Putamen (tissue), 1 donor: ENCODE measurements at regions not wholly inside any gene's neighbourhood (a gene's known extent, or its start where the extent isn't known, plus 50 kb on each side); places are given as distances from the start of the nearest gene placed in this dataset.
"Not testable (repeated sequence)": the region's sequence is repeated elsewhere in the genome, so short reads cannot be mapped to it uniquely, and the experiment has no call there.

ENCODE experiments used
- DNase-seq: peaks from one replicate; pipeline ENCODE4 v3.0.0-alpha.2; 2016; ENCODE audit warnings: low spot score

DNA sequence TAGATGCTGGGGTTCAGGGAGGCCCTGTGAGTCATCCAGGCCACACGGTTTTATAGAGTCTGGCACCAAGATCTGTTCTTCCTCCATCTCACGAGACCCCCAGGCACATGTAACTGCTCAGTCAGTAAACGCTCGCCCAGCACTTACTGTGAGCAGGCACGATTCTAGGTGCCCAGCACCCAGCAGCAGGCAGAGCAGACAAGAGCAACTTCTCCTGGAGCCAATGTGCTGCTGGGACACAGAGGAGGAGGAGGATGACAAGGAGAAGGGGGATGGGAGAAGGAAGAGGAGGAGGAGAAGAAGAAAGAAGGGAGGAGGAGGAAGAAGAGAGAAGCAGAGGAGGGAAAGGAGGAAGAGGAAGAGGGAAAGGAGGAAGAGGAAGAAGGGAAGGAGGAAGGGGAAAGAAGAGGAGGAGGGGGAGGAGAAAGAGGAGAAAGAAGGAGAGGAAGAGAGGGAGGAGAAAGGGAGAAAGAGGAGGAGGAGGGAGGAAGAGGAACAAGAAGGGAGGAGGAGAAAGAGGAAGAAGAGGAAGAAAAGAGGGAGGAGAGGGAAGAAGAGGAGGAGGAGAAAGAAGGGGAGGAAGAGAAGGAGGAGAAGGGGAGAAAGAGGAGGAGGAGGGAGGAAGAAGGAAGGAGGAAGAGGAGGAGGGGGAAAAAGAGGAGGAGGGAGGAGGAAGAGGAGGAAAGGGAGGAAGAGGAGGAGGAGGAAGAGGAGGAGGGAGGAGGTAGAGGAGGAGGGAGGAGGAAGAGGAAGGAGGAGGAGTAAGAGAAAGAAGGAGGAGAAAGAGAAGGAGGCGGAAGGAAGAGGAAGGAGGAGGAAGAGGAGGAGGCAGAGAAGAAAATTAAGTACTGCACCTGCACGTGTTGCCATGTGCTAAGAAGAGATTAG, 77.6 kb upstream of the RTL6 start:
- no peak for DNase-seq

DNA sequence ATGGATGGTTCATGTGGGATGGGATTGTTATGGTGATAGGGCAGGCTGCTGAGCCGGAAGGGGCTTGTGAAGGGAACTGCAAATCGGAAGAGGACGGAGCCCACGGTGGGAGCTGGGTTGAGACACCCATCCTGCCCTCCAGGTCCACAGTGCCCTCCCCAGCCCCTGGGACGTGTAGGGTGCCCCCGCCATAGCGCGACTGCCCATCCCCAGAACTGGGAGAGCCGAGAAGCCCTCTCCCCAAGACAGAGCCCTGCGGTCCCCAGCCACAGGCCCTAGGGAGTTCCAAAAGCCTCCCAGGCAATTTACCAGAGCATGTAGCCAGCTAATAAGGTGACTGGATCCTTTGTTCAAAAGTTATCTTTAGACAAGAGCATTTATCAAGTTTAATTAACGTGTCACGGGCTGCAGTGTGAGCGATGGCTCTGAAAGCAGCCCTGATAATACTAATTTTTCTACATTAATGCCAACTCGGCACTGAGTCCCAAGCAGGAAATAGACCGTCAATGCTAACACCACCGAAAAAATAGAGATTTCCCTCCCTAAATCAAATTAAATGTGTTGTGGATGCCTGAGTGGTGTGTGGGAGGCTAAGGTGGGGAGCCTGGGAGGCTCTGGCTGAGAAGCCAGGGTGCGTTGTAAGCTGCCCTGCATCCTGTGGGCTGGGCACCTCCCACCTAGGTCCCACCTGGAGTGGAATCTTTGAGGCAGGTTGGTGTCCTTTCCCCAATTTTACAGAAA, 76.8 kb upstream of the RTL6 start:
- DNase-seq: no peak

DNA sequence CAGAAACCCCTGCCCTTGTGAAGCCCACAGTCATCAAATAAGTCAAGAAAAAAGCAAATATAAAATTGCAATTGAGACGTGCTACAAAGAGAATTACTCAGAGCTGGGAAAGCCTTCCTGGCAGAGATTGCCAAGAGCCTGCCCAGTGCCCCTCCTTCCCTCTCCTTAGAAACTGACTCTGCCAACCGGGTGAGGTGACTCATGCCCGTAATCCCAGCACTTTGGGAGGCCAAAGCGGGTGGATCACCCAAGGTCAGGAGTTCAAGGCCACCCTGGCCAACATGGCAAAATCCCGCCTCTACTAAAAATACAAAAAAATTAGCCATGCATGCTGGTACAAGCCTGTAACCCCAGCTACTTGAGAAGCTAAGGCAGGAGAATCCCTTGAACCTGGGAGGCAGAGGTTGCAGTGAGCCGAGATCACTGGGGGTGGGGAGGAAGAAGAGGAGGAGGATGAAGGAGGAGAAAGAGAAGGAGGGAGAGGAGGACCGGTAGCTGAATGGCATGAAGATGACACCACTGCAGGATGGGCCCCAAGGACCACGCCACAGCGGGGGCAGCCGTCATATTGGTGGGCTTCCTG, 76.1 kb upstream of the RTL6 start:
- DNase-seq: no peak

DNA sequence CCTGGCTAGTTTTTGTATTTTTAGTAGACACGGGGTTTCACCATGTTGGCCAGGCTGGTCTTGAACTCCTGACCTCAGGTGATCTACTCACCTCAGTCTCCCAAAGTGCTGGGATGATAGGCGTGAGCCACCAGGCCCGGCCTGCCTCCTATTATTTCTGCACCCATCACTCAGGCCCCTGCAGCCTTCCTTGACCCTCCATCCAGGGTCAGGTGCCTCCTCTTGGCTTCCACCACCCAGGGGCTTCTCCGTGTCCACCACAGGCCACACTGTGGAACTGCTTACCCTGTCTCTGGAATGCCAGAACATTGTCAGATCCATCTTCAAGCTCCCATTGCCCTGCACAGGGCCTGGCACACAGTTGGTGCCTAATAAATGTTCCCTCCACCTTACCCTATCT, 75.4 kb upstream of the RTL6 start:
- DNase-seq: no peak

DNA sequence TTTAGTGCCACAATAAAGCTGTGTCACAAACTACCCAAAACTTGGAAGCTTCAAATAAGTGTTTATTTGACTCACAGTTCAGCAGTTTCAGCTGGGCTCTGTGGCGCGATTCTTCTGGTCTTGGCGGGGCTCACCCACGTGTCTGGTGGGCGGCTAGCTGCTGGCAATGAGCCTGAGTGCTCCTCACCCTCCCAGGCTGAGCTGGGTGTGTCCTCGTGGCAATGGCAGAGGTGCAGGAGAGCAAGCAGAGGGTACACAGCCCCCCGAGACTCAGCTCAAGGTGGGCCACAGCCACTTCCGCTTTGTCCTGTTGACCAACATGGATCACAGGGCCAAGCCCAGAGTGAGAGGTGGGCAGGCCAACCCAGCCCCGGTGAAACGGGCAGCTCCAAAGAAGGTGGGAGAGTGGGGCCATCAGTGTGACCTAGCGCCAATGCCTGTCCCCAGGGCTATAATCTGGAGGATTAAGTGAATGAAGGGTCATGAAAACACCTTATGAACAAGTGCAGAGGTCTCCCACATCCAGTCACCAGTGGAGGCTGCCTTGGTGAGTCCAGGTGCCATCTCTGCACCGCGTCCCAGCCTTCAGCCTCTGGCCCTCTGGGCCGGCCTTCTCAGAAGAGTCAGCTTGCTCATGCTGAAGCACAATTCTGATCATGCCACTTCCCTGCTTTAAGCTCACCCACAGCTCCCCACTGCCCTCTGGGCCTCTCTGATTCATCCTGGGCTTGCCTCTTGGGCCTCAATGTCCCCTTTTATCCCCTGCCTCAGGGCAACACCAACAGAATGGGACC, 74.6 kb upstream of the RTL6 start:
- no peak for DNase-seq

DNA sequence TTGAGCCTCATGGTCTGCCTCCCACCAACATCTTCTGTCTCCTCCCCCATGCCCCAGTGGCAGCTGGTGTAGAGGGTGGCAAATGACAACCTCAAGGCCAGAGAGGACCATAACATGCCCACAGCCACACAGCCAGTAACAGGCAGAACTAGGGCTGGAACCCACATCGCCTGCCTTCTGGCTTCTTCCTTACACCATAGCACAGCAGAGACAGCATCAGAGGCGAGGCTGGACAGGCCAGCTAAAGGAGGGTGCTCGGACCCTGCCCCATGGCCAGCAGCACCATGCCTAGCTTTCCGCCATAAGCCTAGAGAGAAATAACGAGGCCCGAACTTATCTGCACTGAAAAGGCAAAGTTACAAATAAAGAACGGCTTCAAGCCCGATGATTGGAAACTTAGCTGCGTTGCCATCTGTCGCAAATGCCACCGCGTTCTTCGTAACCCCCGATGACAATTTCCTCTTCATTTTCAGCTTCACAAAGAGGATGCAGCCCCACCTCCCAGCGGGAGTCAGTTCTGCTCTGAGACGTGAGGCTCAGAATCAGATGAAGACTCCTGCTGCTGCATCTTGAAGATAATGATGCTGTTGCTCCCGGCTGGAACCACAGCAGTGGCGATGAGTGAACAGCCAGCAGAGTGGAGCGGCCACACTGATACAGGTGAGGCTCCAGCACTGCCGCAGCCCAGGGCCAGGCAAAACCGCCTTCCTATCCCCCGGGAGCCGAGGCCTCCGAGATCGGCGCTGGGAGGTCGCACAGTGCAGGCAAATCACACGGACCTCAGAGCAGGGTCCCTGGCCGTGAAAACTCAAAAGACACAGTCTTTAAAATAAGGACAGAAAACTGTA, 73.8 kb upstream of the RTL6 start:
- no peak for DNase-seq

DNA sequence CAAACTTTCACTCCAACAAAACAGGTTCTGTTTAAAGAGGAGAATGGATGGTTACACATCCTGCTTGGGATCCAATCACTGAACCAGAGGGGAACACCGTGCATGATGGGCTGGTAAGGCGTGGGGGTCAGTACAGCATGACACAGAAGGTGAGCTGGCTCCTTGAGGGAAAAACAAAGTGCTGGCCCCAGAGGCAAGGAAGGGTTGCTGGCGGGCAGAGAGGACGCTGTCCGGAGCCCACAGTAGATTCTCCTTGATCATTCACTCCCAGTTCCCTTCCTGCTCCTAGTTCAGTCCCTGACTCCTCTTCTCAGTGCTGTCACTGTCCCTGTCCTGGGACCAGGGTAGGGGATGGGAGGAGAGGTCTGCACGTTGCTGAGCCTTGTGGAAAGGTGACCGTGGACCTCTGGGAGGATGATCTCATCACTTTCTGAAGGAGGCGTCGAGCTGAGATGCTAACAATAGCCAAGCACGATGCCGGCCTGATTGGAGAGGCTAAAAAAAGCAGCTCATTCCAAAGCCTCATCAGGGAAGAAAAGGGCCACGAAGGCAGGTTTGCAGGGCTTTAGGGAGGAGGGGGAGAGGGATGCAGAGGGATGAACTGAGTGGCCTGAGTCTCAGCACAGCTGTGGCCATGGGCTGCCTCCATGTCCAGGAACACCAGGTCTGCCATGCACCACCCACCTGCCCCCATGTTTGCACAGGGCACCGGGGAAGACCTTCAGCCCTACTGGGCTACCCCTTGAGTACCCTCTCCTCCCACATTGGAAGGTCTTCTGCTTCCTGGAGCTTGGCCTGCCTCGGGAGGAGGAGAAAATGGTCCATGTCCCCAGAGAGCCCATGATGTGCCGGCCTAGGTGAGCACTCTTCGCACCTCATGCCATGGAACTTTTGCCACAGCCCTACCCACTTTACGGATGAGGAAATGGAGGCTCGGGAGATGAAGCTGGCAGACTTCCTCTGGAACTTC, 72.7 kb upstream of the RTL6 start:
- DNase-seq: no peak

DNA sequence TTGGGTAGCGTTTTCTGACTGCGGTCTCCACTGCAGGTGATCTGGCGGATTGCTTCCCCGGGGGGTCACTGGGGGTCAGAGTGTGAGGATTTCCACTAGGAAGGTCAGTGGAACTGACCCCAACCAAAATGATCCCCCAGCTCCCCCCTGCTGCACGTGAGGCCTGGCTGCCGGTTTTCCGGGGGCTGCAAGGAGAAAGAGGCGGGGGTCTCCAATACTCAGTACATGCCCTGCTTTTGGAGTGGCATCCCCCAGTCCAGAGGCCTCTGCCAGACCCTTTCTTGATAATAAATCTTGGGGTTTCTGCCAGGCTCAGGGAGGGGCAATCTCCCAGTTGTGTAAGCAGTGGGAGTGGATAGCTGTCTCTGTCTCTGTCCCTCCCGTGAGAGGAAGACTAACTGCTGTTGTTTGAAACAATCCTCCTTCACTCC, 71.5 kb upstream of the RTL6 start:
- no peak for DNase-seq

DNA sequence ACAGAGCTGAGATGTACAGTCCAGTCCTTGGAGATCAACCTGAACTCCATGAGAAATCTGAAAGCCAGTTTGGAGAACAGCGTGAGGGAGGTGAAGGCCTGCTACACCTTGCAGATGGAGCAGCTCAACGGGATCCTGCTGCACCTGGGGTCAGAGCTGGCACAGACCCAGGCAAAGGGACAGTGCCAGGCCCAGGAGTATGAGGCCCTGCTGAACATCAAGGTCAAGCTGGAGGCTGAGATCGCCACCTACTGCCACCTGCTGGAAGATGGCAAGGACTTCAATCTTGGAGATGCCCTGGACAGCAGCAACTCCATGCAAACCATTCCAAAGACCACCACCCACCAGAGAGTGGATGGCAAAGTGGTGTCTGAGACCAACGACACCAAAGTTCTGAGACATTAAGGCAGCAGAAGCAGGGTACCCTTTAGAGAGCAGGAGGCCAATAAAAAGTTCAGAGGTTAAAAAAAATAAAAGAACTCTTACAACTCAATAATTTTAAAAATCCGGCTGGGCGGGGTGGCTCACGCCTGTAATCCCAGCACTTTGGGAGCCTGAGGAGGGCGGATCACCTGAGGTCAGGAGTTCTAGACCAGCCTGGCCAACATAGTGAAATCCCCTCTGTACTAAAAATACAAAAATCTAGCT, 69.9 kb upstream of the RTL6 start:
- no peak for DNase-seq

DNA sequence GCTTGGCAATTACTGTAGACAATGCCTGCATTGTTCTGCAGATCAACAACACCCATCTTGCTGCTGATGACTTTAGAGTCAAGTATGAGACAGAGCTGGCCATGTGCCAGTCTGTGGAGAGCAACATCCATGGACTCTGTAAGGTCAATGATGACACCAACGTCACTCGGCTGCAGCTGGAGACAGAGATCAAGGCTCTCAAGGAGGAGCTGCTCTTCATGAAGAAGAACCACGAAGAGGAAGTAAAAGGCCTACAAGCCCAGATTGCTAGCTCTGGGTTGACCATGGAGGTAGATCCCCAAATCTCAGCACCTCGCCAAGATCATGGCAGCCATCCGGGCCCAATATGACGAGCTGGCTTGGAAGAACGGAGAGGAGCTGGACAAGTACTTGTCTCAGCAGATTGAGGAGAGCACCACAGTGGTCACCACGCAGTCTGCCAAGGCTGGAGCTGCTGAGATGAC, 69.4 kb upstream of the RTL6 start:
- DNase-seq: not testable (repeated sequence)

DNA sequence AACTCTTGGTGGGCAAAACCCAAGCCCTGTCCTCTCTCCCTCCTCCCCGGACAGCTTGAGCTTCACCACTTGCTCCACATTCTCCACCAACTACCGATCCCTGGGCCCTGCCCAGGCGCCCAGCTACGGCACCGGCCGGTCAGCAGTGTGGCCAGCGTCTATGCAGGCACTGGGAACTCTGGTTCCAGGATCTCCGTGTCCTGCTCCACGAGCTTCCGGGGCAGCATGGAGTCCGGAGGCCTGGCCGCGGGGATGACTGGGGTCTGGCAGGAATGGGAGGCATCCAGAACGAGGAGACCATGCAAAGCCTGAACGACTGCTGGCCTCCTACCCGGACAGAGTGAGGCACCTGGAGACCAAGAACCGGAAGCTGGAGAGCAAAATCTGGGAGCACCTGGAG, 68.9 kb upstream of the RTL6 start:
- no peak for DNase-seq

DNA sequence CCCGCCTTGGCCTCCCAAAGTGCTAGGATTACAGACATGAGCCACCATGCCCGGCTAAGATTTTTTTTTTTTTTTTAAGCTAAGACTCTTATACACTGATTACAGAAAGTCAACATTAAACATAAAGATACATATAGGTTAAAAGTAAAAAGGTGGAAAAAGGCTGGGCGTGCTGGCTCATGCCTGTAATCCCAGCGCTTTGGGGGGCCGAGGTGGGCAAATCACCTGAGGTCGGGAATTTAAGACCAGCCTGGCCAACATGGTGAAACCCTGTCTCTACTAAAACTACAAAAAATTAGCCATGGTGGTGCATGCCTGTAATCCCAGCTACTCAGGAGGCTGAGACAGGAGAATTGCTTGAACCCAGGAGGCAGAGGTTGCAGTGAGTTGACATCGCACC, 64.6 kb upstream of the RTL6 start:
- not testable (repeated sequence) for DNase-seq

DNA sequence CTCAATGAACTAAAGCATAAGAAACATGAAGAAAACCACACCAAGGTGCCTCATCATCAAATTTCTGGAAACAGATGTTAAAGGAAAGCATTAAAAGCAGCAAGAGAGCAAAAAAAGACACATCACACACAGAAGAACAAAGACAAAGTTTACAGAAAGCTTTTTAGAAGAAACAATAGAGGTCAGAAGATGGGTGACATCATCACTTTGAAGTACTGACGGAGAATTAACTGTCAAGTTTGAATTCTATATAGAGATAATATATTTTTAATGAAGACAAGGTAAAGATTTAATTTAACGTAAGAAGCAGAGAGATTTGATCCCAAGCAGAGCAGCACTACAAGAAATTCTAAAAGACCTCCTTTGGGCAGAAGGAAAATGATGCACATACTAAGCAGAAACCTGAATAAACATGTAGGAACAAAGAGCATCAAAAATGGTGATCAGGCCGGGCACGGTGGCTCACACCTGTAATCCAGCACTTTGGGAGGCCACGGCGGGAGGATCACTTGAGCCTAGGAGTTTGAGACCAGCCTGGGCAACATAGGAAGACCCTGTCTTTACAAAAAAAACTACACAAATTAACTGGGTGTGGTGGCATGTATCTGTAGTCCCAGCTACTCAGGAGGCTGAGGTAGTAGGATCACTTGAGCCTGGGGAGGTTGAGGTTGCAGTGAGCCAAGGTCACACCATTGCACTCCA, 63.3 kb upstream of the RTL6 start:
- no peak for DNase-seq

DNA sequence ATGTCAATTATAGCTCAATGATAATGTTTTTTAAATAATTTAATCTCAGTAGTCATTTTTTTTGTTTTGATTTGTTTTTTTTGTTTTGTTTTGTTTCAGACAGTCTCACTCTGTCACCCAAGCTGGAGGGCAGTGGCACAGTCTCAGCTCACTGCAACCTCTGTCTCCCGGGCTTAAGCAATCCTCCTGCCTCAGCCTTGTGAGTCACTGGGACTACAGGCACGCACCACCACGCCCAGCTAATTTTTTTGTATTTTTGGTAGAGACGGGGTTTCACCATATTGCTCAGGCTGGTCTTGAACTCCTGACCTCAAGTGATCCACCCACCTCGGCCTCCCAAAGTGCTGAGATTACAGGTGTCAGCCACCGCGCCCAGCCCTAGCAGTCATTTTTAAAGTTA, 60.6 kb upstream of the RTL6 start:
- not testable (repeated sequence) for DNase-seq

DNA sequence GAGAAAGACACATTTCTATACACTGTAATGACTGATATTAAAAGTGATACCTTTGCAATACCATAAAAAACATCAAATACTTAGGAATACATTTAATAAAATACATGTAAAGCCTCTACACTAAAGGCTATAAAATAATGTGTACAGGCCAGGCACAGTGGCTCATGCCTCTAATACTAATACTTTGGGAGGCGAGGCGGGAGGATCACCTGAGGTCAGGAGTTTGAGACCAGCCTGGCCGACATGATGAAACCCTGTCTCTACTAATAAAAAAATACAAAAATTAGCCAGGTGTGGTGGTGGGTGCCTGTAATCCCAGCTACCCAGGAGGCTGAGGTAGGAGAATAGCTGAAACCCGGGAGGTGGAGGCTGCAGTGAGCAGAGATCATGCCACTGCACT, 59.8 kb upstream of the RTL6 start:
- DNase-seq: not testable (repeated sequence)

DNA sequence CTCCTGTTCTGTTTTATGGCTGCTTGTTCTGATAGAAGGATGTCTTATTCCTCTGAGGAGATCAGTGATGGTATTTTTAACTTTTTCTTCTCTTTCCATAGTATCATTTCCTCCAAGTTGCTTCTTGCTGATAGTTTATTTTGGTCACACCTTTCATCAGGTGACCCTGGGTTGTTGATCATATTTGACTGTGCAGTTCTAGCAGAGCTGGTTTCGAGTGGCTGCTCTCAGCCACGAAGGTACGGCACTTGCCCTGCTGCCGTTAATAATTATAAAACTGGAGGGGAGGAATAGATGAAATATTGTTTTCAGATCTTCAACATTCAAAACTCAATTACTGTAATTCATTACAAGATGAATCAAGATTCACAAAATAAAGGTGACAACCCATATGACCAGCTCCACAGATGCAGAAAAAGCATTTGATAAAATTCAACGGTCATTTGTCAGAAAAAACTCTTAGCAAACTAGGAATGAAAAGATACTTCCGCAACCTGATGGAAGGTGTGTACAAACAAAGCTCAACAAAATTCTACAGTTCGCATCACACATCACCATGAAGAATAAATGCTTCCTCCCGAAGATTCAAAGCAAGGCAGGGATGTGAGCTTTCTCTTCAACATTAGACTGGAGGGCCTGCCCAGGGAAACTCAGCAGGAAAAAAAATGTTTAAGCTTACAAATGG, 59.2 kb upstream of the RTL6 start:
- DNase-seq: no peak

DNA sequence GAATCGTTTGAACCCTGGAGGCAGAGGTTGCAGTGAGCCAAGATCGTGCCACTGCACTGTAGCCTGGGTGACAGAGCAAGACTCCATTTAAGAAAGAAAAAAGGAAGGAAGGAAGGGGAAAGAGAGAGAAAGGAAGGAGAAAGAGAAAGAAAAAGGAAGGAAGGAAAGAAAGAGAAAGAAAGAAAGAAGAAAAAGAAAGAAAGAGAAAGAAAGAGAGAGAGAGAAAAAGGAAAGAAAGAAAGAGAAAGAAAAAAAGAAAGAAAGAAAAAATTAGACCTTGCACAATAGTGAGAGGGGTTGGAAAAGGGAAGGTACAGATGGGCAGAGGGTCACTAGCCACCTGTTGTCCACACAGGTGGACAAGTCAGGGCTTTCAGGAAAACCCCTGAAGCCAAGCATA, 57.6 kb upstream of the RTL6 start:
- DNase-seq: no peak

DNA sequence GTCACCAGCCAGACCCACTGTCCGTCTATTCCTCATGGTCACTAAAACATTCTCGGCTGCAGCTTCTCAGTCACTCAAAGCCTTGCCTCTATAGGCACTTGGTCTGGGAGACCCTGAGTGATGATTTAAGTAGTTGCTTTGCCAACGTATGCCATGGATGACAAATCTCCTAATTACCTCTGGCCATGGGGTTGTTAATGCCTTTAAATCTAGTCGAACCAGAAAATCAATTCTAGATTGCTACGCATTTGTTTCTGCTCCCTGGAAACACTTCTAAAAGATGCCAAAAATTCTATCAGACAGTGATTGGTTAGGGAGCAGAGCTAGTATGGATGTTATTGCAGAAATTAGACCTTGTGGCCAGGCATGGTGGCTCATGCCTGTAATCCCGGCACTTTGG, 57.0 kb upstream of the RTL6 start:
- DNase-seq: no peak
